A172 (cell line): ENCODE measurements at regions not wholly inside any gene's neighbourhood (a gene's known extent, or its start where the extent isn't known, plus 50 kb on each side); places are given as distances from the start of the nearest gene placed in this dataset.

ENCODE experiments used
- DNase-seq: peaks from one replicate; pipeline ENCODE4 v3.0.0-alpha.2; 2015; ENCODE audit warnings: low spot score

DNA sequence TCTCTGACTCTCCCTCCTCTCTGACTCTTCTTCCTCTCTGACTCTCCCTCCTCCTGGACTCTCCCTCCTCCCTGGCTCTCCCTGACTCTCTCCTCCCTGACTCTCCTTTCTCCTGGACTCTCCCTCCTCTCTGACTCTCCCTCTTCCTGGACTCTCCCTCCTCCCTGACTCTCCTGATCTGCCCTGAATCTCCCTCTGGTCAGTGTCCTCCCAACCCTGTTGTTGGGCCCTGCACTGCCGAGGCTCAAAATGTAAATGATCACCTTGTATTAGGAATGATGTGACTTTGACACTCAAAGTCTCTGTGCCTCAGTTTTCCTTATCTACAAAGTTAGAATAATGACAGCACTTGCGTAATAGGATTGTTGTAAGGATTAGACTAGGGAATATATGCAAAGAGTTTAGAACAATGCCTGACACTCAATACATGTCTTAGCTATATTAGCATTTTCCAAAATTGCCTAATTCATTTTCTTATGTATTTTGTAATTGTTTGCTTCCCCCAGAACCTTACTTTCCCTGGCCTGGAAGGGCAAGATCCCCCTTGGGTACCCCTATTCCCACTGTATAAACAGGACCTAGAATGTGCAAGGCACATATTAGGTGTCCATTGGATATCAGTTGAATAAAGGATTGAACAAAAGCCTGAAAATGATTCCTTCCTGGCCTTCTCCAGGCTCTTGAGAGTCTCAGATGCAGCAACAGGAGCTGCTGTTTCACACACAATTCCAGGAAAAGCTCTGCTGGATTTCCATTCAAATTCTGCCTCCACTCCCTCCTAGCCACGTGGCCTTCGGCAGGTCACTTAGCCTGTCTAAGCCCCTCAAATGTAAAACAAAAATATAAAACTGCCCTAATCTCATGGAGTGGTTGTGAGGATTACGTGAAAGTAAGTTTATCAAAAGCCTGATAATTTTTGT is 170.1 kb downstream of the INHBB start:
- no peak for DNase-seq

DNA sequence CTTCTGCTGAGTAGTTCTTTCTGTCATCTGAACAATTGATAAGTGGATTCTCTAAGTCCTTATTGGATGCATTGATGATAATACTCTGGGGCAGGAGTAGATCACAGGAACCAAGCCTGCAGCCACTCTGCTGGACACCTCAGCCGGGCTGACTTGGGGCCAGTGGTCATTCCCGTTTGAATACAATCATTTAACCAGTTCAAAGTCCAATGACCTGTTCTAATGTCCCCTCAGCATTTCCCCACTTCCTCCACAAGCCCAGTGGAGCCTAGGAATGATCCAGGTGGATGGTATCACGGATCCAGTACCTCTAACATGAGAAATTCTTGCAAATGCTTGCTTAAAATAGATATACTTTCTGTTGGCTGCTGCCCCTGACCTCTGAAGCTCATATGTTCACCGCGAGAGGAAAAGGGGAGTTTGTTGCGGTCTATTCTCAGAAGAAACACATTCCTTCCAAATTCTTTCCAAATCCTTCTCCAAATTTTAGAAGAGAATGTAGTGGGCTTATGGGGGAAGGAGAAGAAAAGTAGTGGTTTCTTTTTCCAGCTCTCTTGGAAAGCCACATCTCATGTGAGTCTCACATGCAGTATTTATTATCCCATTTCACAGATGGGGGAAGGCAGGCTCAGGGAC is 170.9 kb downstream of the INHBB start:
- DNase-seq: no peak

DNA sequence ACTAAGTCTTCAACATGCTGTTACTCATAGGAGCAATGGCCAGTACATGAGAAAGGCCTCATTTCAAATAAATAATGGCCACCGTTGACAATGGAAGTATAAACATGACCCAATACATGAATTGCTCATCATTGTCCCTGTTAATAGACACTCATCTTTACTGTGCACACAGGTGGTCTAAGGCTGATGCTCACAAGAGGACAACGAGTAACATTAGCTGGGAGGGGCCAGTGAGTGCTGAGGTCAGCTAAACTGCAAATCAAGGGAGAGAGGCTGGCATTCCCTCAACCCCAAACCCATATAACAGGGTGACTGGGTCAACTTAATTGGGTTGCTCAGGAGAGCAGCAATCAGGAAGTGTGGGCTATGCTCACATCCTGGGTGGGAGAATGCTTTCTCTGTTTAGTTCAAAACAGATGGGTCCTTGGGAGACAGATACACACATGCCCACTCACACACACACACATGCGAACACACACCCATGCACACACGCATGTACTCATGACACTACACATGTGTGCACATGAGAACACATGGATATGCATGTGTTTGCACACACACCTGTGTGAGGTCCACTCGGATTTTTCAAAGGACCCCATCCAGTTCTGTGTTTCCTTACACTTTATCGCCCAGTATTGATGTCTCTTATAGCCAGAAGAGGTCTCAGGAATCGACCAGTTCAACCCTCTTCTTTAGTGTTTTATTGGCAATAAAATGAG is 172.0 kb downstream of the INHBB start:
- no peak for DNase-seq

DNA sequence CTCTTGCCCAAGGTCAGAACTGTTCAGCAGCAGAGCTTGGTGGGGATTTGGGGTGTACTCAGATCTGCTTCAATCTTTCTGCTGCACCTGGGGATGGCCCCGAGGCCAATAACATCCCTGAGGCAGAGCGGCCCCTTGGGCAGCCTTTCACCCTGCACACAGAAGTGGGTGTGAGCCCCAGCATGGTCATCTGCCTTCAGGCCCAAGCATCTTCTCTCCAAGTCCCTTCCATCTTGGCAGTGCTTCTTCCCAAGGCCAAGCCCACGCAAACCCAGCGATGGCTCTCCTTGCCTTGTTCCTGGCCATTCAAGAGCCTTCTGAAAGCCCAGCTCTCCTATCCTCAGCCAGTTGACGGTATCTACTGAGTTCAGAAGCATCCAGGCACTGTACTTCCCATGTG is 172.9 kb downstream of the INHBB start:
- no peak for DNase-seq

DNA sequence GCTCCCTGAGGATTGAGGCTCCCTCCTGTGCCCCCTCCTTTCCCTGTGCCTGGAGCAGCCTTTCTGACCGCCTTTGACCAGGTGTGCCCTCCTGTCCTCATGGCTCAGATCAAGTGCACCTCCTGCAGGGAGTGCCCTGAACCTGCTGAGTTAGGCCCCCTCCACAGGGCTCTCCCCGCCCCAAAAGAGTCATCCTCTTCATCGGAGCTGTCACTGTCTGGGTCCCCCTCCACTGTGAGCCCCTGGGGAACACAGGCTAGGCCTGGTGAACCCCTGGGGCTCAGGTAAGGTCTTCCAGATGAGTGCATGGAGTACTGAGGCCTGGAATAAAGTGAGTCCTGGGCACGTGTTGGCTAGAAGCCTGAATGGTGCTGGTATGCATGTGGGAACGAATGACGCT is 173.5 kb downstream of the INHBB start:
- no peak for DNase-seq

DNA sequence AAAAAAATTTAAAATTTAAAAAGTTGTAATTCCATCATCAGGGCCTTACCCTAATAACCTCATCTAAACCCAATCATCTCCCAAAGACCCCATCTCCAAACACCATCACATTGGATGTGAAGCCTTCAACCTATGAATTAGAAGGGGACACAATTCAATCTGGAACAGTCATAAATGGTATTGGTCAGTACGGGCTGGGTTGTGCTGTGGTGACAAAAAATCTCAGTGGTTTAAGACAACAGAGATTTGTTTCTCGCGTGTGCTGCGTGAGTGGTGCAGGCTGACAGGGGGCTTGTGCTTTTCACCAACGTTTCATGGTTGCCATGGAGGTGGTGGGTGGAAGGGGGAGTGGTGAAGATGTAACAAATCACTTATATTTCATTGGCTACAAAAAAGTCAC is 174.5 kb downstream of the INHBB start:
- no peak for DNase-seq

DNA sequence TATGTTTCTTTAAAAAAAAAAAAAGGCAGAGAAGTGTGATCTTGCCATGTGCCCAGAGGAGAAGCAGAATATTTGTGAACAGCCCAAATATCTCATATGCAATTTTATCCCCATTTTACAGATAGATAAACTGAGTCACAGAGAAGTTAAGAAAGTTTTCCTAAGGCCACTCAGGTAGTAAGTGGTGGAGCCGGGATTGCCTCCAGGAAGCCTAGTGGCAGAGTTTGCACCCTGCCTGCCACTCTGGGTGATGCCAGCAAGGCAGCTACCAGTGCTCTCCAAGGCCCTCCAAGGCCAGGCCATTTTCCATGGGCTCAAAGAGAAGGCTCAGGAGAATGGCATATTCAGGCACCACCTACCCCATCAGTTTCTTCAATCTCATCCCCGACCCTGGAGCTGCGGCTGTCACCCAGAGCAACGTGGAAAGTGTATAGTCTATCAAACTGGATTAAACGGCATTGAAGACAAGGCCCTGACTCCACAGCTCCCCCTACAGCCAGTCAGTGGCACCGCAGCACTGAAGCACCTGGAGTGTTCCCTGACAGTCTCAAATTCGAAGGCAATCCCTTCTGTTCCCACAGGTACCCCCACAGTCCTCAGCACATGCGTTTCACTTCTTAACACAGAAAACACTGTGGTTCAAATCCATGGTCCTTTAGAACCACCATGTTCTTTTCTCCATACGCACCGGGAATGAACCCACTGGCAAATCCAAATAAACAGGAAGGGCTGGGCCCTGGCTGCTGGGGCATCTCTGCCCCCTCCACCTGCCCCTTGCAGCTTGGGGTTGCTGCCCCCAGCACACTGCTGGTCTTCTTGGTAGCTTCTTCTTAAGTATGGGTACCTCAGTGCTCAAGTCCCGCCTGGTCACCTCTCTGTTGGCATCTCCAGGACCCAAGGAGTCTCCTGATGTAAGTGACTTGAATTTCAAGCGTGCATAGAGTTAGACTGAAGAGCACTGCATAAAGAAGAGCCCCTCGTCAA is 175.3 kb downstream of the INHBB start:
- peak; percentile 46 for DNase-seq

DNA sequence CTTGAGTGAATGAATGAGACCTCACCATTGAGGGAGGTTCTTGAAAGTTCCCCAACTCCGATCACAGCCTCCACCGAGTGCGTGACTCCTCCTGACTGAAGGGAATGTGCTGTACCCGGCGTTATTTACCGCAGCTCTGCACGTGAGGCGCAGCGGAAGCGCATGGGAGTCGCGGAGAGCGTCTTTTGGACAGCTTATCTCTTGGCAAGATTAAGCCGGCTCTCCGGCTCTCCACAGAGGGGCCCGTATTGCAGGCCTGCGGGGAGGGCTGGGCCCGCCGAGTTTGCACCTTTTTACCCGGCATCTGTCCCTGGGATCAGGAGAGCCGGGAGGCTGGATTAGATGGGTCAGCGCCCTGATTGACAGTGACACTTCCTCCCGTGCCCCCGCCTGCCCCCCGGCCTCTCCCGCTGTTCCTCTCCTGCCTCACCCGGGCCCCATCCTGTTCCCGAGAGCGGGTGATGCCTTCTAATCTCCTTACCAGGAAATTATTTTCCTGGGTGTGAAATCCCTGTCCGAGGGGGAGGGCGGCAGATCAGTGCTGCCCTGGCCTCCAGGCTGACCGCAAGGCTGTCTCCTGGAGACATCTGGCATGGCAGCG is 176.3 kb downstream of the INHBB start:
- no peak for DNase-seq

DNA sequence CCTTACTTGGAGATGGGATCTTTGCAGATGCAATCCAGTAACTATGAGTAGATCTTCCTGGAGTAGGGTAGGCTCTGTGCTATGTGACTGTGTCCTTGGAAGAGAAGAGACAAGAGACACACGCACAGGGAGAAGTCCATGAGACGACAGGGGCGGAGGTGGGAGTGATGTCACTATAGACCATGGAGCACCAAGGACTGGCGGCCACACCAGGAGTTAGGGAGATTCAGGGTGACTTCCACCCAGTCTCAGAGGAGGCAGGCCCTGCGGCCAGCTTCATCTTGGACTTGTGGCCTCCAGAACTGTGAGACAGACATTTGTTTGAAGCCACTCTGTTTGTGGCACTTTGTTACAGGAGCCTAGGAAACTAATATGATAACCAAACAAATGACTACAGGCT is 177.8 kb downstream of the INHBB start:
- no peak for DNase-seq

DNA sequence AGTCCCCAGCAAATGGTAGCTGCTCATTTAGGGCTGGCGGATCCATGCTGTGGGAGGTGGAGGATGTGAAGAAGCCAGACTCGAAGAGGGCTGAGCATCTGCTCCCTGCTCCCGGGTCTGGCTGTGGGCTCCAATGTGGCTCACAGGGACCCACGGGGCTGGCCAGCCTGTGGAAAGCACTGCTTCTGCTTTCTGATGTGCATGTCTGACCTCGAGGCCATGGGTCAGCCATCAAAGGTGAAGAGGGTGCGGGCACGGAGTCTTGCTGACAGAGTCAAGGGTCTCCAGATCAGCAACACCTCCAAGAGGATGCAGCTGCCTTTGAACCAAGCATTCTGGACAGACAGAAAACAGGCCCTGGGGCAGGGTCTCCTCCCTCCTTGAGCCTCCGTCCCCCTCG is 178.2 kb downstream of the INHBB start:
- DNase-seq: no peak

DNA sequence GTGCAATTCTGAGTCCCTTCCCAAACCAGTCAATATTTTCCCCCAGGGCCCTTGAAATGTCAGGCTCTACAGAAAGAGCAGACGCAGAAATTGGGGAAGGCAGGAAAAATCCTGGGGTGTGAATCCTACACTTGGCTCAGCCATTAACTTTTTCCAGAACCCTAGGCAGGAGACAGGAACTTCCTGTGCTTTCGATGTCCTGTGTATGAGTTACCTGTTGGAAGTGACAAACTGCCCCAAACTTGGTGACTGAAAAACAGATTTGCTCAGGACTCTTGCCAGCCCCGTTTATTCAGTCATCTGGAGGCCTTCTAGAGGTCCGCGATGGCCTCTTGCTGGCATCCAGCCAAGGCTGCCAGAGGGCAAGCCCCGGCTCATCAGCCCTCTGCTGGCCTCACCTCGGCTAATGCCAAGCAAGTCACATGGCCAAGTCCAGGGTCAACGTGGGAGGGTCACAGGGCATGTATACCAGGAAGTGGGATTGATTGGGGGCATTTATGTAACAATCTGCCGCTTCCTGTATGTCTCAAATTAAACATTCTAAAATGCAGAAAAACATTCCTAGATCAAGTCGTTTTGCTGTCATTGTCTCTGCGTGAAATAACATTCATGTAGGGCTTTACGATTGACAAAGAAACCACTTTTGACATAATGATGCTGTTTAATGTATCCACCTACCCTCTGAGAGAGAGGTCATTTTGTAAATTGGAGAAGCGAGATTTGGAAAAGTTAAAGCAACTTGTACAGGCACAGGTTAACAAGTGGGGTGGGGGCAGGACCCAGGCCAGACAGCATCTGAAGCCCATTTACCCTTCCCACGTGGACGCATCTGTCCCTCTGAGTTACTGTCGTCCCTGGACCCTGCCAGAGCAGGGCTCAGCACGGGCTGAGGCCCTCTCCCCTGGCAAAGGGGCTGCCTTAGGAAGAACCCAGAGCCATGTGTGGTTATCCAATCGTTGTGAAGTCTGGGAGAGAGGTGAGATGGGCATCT is 179.4 kb downstream of the INHBB start:
- DNase-seq: no peak

DNA sequence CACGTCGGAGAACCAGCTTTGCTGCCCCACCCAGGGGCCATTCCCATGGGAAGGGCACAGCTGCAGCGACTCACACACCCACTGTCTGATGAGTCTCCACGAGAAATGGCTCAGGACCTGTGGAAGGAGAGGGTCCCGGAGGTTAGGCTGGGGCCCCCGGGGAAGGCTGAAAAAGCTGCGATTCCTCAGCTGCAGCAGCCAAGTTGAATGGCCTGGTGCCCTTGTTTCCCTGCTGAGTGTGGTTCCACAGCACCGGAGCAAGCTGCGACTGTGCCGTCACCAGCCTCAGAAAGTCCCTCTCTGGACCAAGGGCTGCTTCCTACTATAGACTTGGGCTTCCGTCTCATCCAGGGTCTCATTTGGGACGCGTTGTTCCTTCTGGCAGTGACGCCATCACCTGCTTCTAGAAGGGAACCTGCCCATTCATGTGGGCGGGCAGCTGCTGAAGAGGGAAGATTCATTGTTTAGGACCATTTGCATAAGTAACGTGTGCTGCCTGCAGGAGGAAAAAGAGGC is 180.2 kb downstream of the INHBB start:
- no peak for DNase-seq

DNA sequence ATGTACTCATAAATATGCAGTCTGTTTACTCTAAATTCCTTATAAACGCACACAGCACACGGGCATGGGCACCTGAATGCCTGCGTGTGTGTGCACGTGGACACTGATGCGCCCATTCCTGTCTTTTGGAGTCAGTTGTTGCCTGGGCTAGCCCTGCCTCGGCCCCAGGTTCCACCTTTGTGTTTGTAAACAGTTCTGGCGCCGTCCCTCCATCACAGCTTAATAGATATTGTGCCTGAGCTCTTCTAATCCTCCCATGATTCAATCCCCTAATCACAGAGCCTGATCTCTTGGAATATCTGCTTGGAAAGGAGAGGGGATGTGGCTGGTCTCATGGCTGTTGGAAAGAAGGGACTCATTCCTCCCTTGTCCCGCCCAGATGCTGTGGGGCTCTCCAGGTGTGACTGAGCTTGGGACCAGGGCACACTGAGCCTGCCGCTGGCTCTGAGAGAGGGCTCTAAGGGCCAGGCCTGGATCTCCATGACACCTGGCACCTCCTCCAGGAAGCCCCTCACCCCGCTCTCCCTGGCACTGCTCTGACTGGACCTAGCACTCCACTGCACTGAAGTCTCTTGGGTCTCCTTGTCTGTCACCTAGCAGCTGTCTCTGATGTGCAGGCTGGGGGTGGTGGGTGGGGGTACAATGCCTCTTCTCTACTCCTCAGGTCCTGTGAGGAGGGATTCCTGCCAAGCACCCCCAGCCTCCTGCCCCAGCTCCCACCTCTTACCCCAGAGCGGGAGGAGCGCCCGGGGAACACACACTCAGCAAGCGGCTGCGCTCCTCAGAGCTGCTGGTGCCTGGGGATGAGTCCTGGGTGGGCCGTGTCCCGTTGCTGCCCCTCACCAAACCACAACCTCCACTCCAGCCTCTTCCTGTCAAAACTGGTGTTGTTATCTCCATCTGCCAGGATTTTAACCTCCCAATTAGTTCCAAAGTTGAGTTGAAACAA is 181.3 kb downstream of the INHBB start:
- no peak for DNase-seq

DNA sequence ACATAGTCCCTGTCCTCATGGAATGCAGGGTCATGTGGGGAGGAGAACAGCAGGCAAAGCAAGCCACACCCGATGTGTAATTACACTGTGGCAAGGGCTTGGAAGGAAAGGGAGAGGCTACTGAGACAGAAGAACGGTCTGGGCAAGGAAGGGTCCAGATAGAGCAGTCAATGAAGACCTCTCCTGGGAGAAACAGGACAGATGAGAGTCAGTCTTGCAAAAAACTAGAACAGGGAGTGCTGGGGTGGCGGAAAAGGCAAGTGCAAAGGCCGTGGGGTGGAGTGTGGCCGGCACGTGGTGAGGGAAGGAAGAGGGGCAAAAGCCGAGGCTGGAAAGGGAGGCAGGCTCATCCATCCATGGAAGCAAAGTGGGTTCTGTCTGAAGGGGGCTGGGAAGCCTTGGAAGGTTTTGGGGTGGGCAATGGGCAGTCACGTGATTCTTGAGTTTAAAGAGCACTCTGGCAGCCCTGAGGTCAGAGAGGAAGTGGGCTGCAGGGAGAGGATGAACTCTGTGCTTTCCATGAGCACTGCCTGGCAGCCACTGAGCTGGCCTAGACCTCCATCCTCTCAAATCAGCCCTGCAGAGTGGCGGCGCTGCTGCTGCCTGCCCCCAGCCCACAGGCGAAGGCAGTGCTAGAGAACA is 182.2 kb downstream of the INHBB start:
- no peak for DNase-seq

DNA sequence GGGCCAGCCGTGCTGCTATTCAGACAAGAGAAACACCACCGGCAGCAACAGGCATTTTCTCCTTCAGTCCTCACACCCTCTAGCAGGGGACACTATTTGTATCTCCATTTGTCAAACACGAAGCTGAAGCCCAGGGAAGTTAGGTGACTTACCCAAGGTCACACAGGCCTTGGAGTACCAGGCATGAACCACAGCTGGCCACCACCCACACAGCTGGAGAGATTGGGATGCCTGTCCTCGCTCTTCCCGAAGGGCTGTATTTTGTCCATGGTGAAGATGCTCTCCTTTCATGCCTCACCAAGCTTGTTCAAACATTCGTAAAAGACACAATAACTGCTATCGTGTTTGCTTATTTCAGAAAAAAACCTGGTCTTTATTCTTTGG is 182.7 kb downstream of the INHBB start:
- DNase-seq: no peak

DNA sequence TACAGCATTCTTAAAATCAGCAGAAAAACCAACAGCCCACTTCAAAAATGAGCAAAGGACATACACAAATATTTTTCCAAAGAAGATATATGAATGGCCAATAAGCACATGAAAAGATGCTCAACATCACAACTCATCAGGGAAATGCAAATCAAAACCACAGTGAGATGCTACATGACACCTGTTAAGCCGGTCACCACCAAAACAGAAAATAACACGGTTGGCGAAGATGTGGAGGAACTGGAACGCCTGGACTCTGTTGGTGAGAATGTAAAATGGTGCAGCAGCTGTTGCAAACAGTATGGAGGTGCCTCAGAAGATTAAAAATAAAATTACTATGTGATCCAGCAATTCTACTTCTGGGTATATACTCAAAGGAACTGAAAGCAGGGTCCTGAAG is 184.8 kb downstream of the INHBB start:
- no peak for DNase-seq

DNA sequence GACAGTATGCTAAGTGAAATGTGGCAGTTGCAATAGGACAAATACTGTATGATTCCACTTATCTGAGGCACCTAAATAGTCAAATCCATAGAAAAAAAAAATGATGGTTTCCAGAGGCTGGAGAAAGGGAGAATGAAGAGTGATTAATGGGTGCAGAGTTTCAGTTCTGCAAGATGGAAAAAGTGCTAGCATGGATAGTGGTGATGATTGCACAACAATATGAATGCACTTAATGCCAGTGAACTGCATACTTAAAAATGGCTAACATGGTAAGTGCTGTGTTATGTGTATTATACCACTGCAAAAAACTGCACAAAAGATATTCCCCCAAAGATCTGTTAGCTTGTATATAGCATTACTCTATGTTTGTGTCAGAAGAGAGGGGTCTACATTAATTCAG is 185.4 kb downstream of the INHBB start:
- DNase-seq: no peak
